ENCODE measurements at regions not wholly inside any gene's neighbourhood (a gene's known extent, or its start where the extent isn't known, plus 50 kb on each side); places are given as distances from the start of the nearest gene placed in this dataset.

DNA sequence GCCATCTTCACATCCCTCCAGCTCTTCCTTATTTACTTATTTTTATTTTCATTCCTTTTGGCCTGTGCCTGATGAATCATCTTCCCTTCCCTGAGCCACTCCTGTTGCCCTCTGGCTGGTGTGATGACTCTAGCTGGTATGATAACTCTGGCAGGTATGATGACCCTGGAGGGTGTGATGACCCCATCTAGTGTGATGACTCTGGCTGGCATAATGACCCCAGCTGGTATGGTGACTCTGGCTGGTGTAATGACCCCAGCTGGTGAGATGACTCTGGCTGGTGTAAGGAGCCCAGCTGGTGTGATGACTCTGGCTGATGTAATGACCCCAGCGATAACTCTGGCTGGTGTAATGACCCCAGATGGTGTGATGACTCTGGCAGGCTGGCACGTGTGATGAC, 426.8 kb downstream of the QKI start:
- Histone ChIP-seq H3K27ac (no peak overlapping the region), H3K4me3 (no peak overlapping the region), H3K27me3 (no peaks in the 10 kb centered on the region), H3K9me3 (no peaks in the 10 kb centered on the region), H3K4me1 (no peaks in the 10 kb centered on the region), H3K36me3 (no peaks in the 10 kb centered on the region)
- WGBS (ENCODE audit: insufficient coverage, low coverage, low lambda C conversion rate, missing lambda C conversion rate) = no CpG with 5 or more reads among the region's 2 CpGs
- intact Hi-C loops (cut with DNase I) = no loop called here
- no peak for ATAC-seq
- TF ChIP-seq, protein P1, sequence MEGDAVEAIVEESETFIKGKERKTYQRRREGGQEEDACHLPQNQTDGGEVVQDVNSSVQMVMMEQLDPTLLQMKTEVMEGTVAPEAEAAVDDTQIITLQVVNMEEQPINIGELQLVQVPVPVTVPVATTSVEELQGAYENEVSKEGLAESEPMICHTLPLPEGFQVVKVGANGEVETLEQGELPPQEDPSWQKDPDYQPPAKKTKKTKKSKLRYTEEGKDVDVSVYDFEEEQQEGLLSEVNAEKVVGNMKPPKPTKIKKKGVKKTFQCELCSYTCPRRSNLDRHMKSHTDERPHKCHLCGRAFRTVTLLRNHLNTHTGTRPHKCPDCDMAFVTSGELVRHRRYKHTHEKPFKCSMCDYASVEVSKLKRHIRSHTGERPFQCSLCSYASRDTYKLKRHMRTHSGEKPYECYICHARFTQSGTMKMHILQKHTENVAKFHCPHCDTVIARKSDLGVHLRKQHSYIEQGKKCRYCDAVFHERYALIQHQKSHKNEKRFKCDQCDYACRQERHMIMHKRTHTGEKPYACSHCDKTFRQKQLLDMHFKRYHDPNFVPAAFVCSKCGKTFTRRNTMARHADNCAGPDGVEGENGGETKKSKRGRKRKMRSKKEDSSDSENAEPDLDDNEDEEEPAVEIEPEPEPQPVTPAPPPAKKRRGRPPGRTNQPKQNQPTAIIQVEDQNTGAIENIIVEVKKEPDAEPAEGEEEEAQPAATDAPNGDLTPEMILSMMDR (IDR thresholded peaks at IDR 0.05) = no peak
- DNase-seq = no peak

- no peak for TF ChIP-seq POLR2A (IDR thresholded peaks at IDR 0.05)
- TF ChIP-seq, protein P1 (IDR thresholded peaks at IDR 0.05) = no peak
- Histone ChIP-seq H3K4me1 (no peaks in the 10 kb centered on the region), H3K27me3 (no peaks in the 10 kb centered on the region), H3K4me3 (no peak overlapping the region), H3K36me3 (no peaks in the 10 kb centered on the region), H3K9me3 (no peaks in the 10 kb centered on the region), H3K27ac (no peak overlapping the region)
- intact Hi-C loops (cut with DNase I) = no loop called here
- no peak for ATAC-seq
- 67% methylated on average over 3 of the region's 3 CpGs for WGBS (ENCODE audit: insufficient coverage, low coverage, low lambda C conversion rate, missing lambda C conversion rate)
- no peak for DNase-seq
Measured at GRCh38 chr6:163840880-163841279, 426.4 kb downstream of the QKI start.

- WGBS (ENCODE audit: insufficient coverage, low coverage, low lambda C conversion rate, missing lambda C conversion rate) = 87% methylated on average over 4 of the region's 5 CpGs
- H3K27ac ChIP-seq = no peak overlapping the region
- no peaks in the 10 kb centered on the region for H3K27me3 ChIP-seq
- TF ChIP-seq POLR2A (IDR thresholded peaks at IDR 0.05) = no peak
- TF ChIP-seq, protein P1 (IDR thresholded peaks at IDR 0.05) = no peak
- H3K4me1 ChIP-seq = no peaks in the 10 kb centered on the region
- intact Hi-C loops (cut with DNase I) = no loop called here
- DNase-seq (no peak), ATAC-seq (no peak)
- no peaks in the 10 kb centered on the region for H3K36me3 ChIP-seq
- H3K9me3 ChIP-seq = no peaks in the 10 kb centered on the region
- no peak overlapping the region for H3K4me3 ChIP-seq
Measured at GRCh38 chr6:163839296-163839695, 424.8 kb downstream of the QKI start.

- Histone ChIP-seq H3K9me3 (no peaks in the 10 kb centered on the region), H3K4me3 (no peak overlapping the region)
- no peak for ATAC-seq
Measured at GRCh38 chr6:163837691-163838431, 423.3 kb downstream of the QKI start.

More at GRCh38 chr6:163837691-163838431, 423.3 kb downstream of the QKI start:
- H3K27me3 ChIP-seq = no peaks in the 10 kb centered on the region
- no peaks in the 10 kb centered on the region for H3K36me3 ChIP-seq
- 21% methylated on average over 12 of the region's 17 CpGs for WGBS (ENCODE audit: insufficient coverage, low coverage, low lambda C conversion rate, missing lambda C conversion rate)
- H3K4me1 ChIP-seq = no peaks in the 10 kb centered on the region
- no peak overlapping the region for H3K27ac ChIP-seq
- intact Hi-C loops (cut with DNase I) = no loop called here
- no peak for DNase-seq
- no peak for TF ChIP-seq POLR2A (IDR thresholded peaks at IDR 0.05)
- TF ChIP-seq, protein P1 (IDR thresholded peaks at IDR 0.05) = no peak
